Stimulated activated CD4-positive, alpha-beta T cell treated with anti-CD3 and anti-CD28 coated beads, Interleukin-1b, Interleukin-23, amount 100 ng/mL, for 1 hour (primary cell): ENCODE measurements at regions not wholly inside any gene's neighbourhood (a gene's known extent, or its start where the extent isn't known, plus 50 kb on each side); places are given as distances from the start of the nearest gene placed in this dataset.

Source experiments
- DNase-seq, 2 donors: peaks; one replicate each; pipeline ENCODE4 v3.0.0-alpha.2; 2020; ENCODE audit warnings: low read depth in 2 of 2

DNA sequence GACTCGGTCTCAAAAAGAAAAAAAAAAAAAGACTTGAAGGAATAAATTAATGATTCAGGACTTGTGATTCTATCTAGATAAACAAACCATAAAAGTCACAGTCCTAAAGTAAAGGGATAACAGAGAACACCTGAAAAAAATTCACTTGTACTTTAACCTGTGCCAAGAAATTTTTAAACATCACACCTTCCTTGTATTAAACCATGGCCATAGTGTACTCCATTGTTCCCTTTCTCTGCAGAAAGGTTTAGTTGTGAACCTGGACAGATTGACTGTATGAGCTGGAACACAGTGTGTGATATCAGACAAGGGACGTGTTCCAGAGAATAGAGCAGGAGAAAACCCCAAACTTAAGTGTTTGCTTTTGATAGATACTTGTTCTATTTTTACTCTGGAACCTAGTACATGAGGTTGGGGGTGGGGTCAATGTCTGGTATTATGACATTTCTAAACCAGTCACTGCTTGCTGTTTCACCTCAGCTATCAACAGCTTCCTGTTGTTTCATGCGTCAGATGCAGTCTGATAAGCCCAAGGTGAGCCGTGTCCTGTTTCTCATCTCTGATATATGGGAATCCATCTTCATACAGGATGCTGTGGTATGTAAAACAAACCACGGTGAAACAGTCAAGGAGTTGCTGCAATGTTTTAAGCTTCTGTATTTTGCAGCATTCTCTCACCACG lies 62.5 kb upstream of the ITGA1 start:
- peak in 1 of 2 donors; percentile 24 for DNase-seq

DNA sequence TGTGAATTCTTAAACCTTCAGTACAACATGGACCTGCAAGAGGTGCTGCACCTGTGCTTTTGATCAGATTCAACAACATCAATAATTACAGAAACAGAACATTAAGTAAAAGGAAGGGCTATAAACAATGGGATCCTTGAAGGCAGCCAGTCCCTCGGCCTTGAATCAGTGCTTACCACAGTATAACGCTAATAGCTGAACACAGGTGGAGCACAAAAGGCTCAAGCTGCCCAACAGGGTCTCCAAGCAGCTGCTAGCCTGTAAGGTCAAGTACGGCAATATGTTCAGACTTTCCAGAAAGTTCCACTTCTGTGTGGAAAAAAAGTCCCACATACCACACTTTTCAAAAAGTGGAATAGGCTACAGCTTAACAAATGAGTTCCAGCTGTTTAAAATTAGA lies 61.9 kb upstream of the ITGA1 start:
- DNase-seq: no peak

DNA sequence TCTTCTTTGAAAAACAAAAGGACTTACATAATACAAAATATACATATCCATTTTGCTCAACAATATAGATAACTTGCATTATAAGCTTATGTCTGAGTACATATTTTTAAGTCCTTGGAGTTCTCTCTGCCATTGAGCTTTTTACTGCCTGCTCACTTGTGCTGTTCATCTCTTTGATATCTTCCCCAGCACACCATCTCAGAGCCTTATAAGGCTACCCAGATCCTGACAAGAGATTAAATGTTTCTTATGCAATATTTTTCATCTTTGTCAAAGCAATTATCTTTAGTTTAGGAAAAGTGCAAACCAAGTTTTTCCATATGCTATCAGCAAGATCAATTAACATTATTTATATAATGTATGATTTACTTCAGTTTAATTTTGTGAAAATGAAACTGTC lies 60.7 kb upstream of the ITGA1 start:
- no peak for DNase-seq

DNA sequence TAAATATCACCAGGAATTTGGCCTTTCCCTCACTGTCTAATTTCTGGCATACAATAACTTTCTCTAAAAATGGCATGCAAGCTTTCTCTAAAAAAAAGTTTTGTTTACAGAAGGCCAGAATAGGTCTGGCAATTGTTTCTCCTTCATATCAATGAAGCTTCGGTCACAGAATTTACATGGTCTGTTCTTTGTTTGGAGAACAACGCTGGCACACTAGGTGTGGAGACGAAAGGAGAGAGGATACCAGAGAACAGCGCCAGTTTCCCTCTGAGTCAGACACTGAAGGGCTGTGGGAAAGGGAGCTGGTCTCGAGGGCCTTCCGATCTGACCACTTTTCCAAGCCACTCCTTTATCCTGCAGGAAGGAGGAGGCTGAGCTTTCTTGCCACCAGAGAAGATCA lies 60.1 kb upstream of the ITGA1 start:
- no peak for DNase-seq

DNA sequence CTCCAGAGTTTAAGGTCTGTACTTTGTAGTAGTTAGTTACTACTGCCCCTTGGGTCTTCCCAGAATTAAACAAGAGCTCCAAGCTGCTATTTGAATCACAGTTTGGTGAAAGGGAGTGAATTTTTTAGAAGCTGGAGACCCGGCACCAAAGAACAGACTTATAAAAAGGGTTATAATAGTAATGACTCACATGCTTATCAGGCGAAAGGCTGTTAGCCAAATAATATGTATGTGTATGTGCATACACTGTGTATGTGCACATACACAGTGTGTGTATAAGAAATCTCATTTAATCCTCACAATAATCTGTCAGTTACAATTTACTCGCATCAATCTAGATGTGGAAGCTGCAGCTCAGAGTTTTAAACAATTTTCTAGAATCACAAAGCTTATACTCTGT lies 59.5 kb upstream of the ITGA1 start:
- DNase-seq: no peak

DNA sequence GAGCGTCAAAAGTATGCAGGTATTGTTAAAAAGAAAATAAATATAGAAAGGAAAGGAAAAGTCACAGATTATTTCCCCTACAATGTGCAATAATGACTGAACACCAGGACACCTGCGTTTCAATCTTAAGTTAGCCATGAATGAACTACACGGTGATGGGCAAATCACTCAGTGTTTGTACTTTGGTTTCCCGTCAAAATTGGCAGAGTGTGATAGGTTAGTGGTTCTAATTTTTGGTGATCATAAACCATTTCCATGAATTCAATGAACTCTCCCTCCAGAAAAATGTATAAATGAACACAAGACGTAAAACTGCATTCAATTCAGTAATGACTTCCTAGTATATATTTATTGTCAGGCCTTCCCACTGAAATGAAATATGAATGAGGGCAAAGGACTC lies 59.0 kb upstream of the ITGA1 start:
- DNase-seq: no peak

DNA sequence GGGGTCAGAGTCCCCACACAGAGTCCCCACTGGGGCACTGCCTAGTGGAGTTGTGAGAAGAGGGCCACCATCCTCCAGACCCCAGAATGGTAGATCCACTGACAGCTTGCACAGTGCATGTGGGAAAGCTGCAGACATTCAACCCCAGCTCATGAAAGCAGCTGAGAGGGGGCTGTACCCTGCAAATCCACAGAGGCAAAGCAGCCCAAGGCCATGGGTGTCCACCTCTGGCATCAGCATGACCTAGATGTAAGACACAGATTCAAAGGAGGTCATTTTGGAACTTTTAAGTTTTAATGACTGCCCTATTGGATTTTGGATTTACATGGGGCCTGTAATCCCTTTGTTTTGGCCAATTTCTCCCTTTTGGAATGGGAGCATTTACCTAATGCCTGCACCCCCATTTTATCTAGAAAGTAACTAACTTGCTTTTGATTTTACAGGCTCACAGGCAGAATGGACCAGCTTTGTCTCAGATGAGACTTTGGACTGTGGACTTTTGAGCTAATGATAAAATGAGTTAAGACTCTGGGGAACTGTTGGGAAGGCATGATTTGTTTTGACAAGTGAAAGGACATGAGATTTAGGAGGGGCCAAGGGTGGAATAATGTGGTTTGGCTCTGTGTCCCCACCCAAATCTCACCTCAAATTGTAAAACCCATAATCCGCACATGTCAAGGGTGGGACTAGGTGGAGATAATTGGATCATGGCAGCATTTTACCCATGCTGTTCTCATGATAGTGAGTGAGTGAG lies 56.3 kb upstream of the ITGA1 start:
- no peak for DNase-seq

DNA sequence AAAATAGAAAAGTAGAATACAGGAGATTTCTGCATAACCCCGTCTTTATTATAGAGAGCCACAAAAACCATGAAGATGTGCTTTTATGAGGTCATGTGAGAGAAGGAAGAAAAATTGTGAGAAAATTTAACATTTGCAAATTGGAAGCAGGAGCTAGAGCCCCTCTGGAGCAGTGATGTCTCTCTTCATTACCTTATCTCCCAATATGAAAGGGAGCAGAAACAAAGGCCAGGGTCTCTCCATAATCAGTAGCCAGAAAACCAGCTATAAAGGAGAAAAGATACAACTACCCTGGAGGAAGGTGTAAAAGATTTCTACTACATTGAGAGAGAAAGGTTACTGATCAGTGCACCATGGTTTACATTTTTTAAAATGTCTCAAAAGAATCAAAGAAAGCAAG lies 53.2 kb upstream of the ITGA1 start:
- no peak for DNase-seq

DNA sequence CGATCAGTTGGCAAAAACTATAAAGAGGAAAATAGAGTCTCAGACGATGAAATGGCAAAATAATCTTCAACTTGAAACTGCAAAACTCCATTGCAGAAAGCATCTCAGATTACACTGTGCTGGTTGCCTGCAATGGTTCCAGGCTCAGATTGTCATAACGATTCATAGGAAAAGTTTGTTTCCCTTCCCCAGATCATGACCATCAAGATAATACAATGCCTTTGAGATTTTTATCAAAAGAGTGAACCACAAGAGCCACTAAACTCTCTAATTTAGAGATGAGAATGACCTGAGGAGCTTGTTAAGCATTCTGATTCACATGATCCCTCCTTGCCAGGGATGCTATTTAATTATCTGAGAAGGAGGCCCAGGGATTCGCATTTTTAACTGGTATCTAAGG lies 52.6 kb upstream of the ITGA1 start:
- no peak for DNase-seq
